ENCODE measurements at regions not wholly inside any gene's neighbourhood (a gene's known extent, or its start where the extent isn't known, plus 50 kb on each side); places are given as distances from the start of the nearest gene placed in this dataset.

DNA sequence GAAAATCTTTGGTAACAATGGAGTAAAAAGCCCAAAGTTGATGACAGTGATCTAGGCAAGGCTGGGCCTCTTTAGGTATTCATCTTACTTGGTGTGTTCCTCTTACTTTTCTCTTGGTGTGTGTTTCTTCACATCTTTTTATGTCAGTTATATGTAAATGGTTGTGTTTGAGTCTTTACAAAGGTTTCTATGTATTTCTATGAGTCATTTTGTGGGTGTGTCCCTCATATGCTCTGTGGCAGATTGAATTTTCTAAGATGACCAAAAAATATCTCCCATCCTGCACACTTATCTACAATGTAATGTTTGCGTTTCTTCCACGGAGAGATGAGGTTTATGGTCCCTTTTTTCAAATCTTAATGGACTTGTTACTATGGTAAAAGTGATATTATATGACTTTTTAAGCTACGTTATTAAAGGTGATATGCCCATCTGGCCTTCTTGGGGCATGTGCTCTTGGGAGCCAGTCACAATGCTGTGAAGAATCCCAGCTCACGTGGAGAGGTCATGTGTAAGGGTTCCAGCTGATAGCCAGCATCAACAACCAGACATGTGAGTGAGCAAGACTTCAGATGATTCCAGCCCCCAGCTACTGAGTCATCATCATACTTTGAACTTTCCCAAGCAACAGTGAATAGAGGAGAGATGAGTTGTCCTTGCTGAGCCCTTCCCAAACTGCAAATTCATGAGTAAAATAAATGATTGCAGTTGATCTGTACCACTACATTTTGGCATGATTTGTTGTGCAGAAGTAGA is 126.9 kb downstream of the CBLL2 start:
- Mint-ChIP-seq H3K27me3 (ENCODE audit: low read depth) (no peaks in the 10 kb centered on the region; the same call in 1 of the 2 replicates), H3K9me3 (peaks cover 3% of the 10 kb centered on the region), H3K36me3 (no peaks in the 10 kb centered on the region), H3K27ac (no peak overlapping the region), H3K4me3 (no peak overlapping the region), H3K4me1 (no peaks in the 10 kb centered on the region)
- ChIA-PET CTCF (interaction anchor here (0.7 kb wide), 1 partner anchor 449 kb away, joined by 3 read pairs; no protein-coding TSS in a partner anchor), POLR2A (no interaction called here)
- ATAC-seq (no peak), DNase-seq (ENCODE audit: low spot score) (no peak)
- no peak for TF ChIP-seq RORB (CRISPR knock-in tag; IDR thresholded peaks at IDR 0.05)
- no peak for TF ChIP-seq KAT7 (CRISPR knock-in tag; IDR thresholded peaks at IDR 0.05; ENCODE audit: borderline replicate concordance)
- TF ChIP-seq NR3C1 (CRISPR knock-in tag; conservative IDR thresholded peaks at IDR 0.05; ENCODE audit: low read depth), result no peak
- TF ChIP-seq NR2C2 (CRISPR knock-in tag; IDR thresholded peaks at IDR 0.05), result no peak
- TF ChIP-seq ETV6 (CRISPR knock-in tag; IDR thresholded peaks at IDR 0.05), result no peak
- no peak for TF ChIP-seq ATF3 (CRISPR knock-in tag; conservative IDR thresholded peaks at IDR 0.05)
- TF ChIP-seq, protein P1, sequence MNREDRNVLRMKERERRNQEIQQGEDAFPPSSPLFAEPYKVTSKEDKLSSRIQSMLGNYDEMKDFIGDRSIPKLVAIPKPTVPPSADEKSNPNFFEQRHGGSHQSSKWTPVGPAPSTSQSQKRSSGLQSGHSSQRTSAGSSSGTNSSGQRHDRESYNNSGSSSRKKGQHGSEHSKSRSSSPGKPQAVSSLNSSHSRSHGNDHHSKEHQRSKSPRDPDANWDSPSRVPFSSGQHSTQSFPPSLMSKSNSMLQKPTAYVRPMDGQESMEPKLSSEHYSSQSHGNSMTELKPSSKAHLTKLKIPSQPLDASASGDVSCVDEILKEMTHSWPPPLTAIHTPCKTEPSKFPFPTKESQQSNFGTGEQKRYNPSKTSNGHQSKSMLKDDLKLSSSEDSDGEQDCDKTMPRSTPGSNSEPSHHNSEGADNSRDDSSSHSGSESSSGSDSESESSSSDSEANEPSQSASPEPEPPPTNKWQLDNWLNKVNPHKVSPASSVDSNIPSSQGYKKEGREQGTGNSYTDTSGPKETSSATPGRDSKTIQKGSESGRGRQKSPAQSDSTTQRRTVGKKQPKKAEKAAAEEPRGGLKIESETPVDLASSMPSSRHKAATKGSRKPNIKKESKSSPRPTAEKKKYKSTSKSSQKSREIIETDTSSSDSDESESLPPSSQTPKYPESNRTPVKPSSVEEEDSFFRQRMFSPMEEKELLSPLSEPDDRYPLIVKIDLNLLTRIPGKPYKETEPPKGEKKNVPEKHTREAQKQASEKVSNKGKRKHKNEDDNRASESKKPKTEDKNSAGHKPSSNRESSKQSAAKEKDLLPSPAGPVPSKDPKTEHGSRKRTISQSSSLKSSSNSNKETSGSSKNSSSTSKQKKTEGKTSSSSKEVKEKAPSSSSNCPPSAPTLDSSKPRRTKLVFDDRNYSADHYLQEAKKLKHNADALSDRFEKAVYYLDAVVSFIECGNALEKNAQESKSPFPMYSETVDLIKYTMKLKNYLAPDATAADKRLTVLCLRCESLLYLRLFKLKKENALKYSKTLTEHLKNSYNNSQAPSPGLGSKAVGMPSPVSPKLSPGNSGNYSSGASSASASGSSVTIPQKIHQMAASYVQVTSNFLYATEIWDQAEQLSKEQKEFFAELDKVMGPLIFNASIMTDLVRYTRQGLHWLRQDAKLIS (CRISPR knock-in tag; IDR thresholded peaks at IDR 0.05; ENCODE audit: borderline replicate concordance), result no peak

DNA sequence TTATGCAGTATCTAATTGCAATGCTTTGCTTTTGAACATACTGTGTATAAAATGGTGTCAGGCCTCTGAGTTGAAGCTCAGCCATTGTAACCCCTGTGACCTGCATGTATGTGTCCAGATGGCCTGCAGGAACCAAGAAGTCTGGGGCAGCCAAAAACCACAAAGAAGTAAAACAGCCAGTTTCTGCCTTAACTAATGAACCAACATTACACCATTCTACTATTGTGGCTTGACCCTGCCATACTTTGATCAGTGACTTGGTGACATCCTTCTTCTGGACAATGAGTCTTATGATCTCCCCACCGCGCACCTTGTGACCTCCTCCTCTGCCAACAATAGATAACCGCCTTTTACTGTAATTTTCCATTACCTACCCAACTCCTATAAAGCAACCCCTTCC is 131.6 kb downstream of the CBLL2 start:
- Mint-ChIP-seq H3K36me3 (no peaks in the 10 kb centered on the region), H3K27me3 (ENCODE audit: low read depth) (no peaks in the 10 kb centered on the region; the same call in 1 of the 2 replicates), H3K9me3 (no peaks in the 10 kb centered on the region), H3K4me1 (no peaks in the 10 kb centered on the region), H3K4me3 (no peak overlapping the region), H3K27ac (no peak overlapping the region)
- no peak for ATAC-seq
- TF ChIP-seq, protein P2, sequence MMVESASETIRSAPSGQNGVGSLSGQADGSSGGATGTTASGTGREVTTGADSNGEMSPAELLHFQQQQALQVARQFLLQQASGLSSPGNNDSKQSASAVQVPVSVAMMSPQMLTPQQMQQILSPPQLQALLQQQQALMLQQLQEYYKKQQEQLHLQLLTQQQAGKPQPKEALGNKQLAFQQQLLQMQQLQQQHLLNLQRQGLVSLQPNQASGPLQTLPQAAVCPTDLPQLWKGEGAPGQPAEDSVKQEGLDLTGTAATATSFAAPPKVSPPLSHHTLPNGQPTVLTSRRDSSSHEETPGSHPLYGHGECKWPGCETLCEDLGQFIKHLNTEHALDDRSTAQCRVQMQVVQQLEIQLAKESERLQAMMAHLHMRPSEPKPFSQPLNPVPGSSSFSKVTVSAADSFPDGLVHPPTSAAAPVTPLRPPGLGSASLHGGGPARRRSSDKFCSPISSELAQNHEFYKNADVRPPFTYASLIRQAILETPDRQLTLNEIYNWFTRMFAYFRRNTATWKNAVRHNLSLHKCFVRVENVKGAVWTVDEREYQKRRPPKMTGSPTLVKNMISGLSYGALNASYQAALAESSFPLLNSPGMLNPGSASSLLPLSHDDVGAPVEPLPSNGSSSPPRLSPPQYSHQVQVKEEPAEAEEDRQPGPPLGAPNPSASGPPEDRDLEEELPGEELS (CRISPR knock-in tag; IDR thresholded peaks at IDR 0.05), result no peak
- TF ChIP-seq, protein P3, sequence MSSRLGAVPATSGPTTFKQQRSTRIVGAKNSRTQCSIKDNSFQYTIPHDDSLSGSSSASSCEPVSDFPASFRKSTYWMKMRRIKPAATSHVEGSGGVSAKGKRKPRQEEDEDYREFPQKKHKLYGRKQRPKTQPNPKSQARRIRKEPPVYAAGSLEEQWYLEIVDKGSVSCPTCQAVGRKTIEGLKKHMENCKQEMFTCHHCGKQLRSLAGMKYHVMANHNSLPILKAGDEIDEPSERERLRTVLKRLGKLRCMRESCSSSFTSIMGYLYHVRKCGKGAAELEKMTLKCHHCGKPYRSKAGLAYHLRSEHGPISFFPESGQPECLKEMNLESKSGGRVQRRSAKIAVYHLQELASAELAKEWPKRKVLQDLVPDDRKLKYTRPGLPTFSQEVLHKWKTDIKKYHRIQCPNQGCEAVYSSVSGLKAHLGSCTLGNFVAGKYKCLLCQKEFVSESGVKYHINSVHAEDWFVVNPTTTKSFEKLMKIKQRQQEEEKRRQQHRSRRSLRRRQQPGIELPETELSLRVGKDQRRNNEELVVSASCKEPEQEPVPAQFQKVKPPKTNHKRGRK (CRISPR knock-in tag; IDR thresholded peaks at IDR 0.05; ENCODE audit: borderline replicate concordance), result no peak
- TF ChIP-seq ESRRA (CRISPR knock-in tag; IDR thresholded peaks at IDR 0.05; ENCODE audit: borderline replicate concordance), result no peak
- TF ChIP-seq ZMAT4 (CRISPR knock-in tag; IDR thresholded peaks at IDR 0.05), result no peak
- TF ChIP-seq ERG (CRISPR knock-in tag; IDR thresholded peaks at IDR 0.05), result no peak
- no peak for TF ChIP-seq NR2C2 (CRISPR knock-in tag; IDR thresholded peaks at IDR 0.05)
- TF ChIP-seq TP53 (CRISPR knock-in tag; IDR thresholded peaks at IDR 0.05), result no peak
- no peak for TF ChIP-seq ZNF138 (CRISPR knock-in tag; conservative IDR thresholded peaks at IDR 0.05)
- no peak for TF ChIP-seq HMGA2 (CRISPR knock-in tag; IDR thresholded peaks at IDR 0.05)
- TF ChIP-seq ATF3 (CRISPR knock-in tag; conservative IDR thresholded peaks at IDR 0.05), result no peak
- TF ChIP-seq HMGXB4 (CRISPR knock-in tag; IDR thresholded peaks at IDR 0.05), result no peak
- no peak for TF ChIP-seq USF1 (CRISPR knock-in tag; IDR thresholded peaks at IDR 0.05)
- no peak for TF ChIP-seq ZNF232 (CRISPR knock-in tag; IDR thresholded peaks at IDR 0.05)
- TF ChIP-seq MXD4 (CRISPR knock-in tag; IDR thresholded peaks at IDR 0.05; ENCODE audit: borderline replicate concordance), result no peak
- no peak for TF ChIP-seq OVOL2 (CRISPR knock-in tag; IDR thresholded peaks at IDR 0.05; ENCODE audit: borderline replicate concordance)
- TF ChIP-seq NFE2L1 (CRISPR knock-in tag; IDR thresholded peaks at IDR 0.05), result no peak
- no peak for DNase-seq (ENCODE audit: low spot score)
- POLR2A ChIA-PET, result no interaction called here
- CTCF ChIA-PET, result no interaction called here

Data from WTC11 (cell line).